Activated naive CD8-positive, alpha-beta T cell treated with anti-CD3 and anti-CD28 coated beads for 36 hours (primary cell): ENCODE measurements at regions not wholly inside any gene's neighbourhood (a gene's known extent, or its start where the extent isn't known, plus 50 kb on each side); places are given as distances from the start of the nearest gene placed in this dataset.

Source experiments
- DNase-seq: peaks from one replicate; pipeline ENCODE4 v3.0.0; 2021
- H3K27ac Mint-ChIP-seq: one replicate; pipeline ENCODE4 v1.8.0; 2022; ENCODE audit warnings: mild to moderate bottlenecking, moderate library complexity, mixed read lengths
- H3K27me3 Mint-ChIP-seq: one replicate; pipeline ENCODE4 v1.8.0; 2022; ENCODE audit warnings: mild to moderate bottlenecking, mixed read lengths
- H3K36me3 Mint-ChIP-seq: one replicate; pipeline ENCODE4 v1.8.0; 2021; ENCODE audit warnings: mild to moderate bottlenecking, mixed read lengths
- H3K4me1 Mint-ChIP-seq: one replicate; pipeline ENCODE4 v1.8.0; 2021; ENCODE audit warnings: mixed read lengths
- H3K4me3 Mint-ChIP-seq: one replicate; pipeline ENCODE4 v1.8.0; 2022; ENCODE audit warnings: mild to moderate bottlenecking, moderate library complexity, mixed read lengths
- H3K9me3 Mint-ChIP-seq: one replicate; pipeline ENCODE4 v1.8.0; 2022; ENCODE audit warnings: mixed read lengths

DNA sequence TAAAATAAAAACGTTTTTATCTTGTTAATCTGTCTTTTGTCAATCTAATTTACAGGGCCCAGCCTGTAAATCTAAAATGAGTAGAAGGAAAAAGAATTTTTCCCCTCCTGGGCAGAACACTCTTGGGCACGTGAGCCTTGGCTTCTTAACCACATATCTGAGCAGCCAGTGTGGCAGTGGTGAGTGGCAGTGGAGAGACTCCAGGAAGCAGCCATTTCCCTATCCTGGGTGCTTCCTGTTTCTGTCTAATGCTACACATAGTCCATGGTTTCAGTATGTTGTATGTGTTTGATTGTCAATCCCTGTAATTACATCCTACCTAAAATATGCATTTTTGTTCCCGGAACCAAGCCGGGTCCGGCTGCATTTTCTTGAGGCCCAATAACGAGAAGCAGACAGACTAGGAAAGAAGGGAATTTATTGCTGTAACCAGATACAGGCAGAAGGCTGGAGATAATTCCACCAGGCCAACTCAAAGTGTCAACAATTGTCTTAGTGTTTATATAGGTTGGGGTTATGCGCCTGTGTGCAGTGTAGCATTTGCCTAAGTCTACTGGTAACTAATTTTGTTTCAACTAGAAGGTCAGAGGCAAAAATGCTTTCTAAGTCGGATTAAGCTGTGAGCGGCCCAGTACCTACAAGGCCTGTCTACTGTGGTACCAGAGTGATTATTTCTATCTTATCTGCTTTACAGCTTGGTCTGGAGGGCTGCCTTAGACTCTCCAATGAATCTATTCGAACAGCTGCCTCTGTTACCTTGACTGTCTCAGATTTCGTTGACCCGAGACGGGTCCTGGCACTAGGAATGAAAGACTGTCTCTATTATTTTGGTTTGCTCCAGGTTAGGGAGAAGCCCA is 82.4 kb upstream of the RESF1 start:
- H3K36me3 Mint-ChIP-seq = peaks cover 45% of the 10 kb centered on the region
- peaks cover 28% of the 10 kb centered on the region for H3K4me1 Mint-ChIP-seq
- H3K27ac Mint-ChIP-seq = peak overlapping the region; percentile 81
- DNase-seq = no peak
- no peaks in the 10 kb centered on the region for H3K27me3 Mint-ChIP-seq
- H3K4me3 Mint-ChIP-seq = no peak overlapping the region
- peaks cover 23% of the 10 kb centered on the region for H3K9me3 Mint-ChIP-seq

DNA sequence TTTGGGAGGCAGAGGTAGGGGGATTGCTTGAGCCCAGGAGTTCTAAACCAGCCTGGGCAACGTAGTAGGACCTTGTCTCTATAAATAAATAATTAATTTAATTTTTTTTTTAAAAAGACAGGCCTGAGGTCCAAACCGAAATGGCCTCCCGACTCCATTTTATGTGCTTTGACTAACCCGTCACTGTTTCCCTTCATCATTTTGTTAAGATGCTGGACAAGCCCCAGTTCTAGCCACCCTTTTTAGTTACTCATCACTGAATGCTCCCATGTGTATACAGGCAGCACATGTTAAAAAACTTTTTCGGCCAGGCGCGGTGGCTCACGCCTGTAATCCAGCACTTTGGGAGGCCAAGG is 83.6 kb upstream of the RESF1 start:
- no peak overlapping the region for H3K4me3 Mint-ChIP-seq
- H3K4me1 Mint-ChIP-seq = peaks cover 28% of the 10 kb centered on the region
- DNase-seq = no peak
- peaks cover 50% of the 10 kb centered on the region for H3K36me3 Mint-ChIP-seq
- H3K27me3 Mint-ChIP-seq = no peaks in the 10 kb centered on the region
- peak overlapping the region; percentile 99 for H3K27ac Mint-ChIP-seq
- H3K9me3 Mint-ChIP-seq = peaks cover 29% of the 10 kb centered on the region

DNA sequence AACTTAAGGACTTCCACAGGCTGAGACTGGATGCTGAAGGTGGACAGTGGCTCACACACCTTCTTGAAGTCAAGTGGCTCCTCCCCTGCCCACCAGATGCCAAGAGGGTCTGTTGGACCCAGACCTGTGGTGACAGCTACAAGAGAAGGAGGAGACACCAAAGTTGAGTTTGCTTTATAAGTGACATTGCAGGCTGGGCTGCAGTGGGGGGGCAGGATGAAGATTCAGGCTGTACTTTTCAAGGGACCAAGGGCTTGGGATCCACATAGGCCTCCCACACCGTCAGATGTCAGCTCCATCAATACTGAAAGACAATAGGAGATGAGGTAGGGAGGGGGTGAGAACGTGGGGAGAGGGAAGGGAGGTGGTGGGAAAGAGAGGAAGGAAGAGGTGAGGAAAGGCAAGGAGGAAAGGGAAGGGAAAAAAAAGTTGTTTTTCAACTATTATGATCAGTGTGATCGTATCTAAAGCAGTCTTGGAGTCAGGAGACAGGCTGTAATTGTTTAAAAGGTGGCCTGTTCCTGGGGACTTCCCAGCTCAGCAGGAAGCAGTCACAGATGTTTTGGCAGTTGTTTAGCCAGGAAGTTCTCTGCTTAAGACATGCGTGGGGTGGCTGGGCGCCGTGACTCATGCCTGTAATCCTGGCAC is 84.1 kb upstream of the RESF1 start:
- peak overlapping the region; percentile 62 for H3K4me3 Mint-ChIP-seq
- no peaks in the 10 kb centered on the region for H3K27me3 Mint-ChIP-seq
- peak; percentile 69 for DNase-seq
- H3K36me3 Mint-ChIP-seq = peaks cover 49% of the 10 kb centered on the region
- peaks cover 28% of the 10 kb centered on the region for H3K9me3 Mint-ChIP-seq
- H3K27ac Mint-ChIP-seq = peak overlapping the region; percentile 99
- peaks cover 27% of the 10 kb centered on the region for H3K4me1 Mint-ChIP-seq

DNA sequence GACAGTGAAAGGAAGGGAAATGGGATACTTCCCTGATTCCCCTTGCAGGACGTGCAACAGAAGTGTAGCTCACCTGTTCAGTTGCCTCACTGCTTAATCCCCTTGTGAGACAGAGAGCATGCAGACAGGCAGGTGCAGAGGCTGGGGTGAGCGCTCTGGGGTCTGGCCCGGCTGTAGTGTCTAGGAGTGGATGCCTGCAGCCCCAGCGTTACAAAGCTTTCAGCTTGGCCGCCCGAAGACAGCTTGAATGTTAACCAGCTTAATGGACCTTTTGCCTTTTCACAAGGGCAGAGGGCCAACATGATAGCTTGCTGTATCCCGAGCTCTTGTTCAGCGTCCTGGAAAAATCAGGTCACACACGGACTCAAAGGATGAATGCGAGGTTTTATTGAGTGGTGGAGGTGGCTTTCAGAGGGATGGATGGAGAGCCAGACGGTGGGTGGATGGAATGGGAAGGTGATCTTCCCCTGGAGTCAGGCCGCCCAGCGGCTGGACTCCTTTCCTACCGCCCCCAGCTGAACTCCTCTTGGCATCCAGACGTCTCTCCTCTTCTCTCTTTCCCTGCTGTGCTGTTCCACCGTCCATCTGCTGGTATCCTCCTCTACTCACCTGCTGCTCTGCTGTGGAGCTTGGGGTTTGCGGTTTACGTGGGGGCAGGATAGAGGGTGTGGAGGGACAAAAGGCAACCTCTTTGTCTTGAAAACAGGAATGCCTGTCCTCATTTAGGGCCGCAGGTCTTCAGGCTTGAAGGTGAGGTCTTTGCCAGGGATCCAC is 86.2 kb upstream of the RESF1 start:
- Mint-ChIP-seq H3K27ac (peak overlapping the region; percentile 22), H3K4me1 (peaks cover 27% of the 10 kb centered on the region)

DNA sequence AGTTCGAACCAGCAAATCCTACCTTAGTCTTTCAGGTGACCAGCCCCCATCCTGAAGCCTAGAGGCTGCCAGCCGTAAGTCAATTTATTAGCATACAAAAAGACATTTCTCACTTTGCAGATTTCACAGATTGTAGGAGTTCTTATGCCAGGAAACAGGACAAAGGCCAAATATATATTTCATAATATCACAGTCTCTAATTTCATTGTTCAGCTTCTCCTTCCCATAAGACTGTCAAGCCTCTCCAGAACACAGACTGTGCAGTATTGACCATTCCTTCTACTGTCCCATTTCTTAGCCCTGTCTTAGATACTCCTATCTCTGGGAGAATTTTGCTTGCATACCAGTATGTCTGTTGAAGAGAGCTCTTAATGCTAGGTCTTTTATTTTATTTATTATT is 89.2 kb upstream of the RESF1 start:
- Mint-ChIP-seq H3K27me3 (no peaks in the 10 kb centered on the region), H3K4me3 (no peak overlapping the region), H3K9me3 (peaks cover 15% of the 10 kb centered on the region), H3K27ac (no peak overlapping the region), H3K36me3 (peaks cover 20% of the 10 kb centered on the region), H3K4me1 (peaks cover 19% of the 10 kb centered on the region)
- DNase-seq = no peak

More for the DNA sequence above, 86.2 kb upstream of the RESF1 start:
- Mint-ChIP-seq H3K36me3 (peaks cover 36% of the 10 kb centered on the region), H3K4me3 (no peak overlapping the region), H3K27me3 (no peaks in the 10 kb centered on the region), H3K9me3 (peaks cover 17% of the 10 kb centered on the region)
- no peak for DNase-seq

DNA sequence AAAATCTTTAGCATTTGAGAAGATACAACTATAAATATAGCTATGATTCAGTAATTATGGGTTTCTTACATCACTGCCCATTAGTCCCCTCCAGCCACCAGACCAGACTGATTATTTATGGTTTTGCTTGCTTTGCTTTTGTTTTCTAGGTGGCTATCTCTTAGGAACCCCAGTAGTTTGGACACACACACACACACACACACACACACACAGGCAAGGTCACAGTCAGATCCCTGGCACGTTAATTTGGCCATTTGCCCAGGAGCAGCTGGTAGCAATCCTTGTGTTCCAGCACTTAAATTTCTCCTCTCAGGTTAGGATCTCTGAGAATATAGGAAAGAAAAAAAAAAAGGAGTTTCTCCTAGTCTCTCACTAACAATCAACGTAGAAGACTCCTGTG is 90.2 kb upstream of the RESF1 start:
- H3K9me3 Mint-ChIP-seq = peaks cover 15% of the 10 kb centered on the region
- peaks cover 11% of the 10 kb centered on the region for H3K36me3 Mint-ChIP-seq
- DNase-seq = no peak
- H3K4me1 Mint-ChIP-seq = peaks cover 10% of the 10 kb centered on the region
- H3K27me3 Mint-ChIP-seq = no peaks in the 10 kb centered on the region
- no peak overlapping the region for H3K4me3 Mint-ChIP-seq
- H3K27ac Mint-ChIP-seq = no peak overlapping the region

DNA sequence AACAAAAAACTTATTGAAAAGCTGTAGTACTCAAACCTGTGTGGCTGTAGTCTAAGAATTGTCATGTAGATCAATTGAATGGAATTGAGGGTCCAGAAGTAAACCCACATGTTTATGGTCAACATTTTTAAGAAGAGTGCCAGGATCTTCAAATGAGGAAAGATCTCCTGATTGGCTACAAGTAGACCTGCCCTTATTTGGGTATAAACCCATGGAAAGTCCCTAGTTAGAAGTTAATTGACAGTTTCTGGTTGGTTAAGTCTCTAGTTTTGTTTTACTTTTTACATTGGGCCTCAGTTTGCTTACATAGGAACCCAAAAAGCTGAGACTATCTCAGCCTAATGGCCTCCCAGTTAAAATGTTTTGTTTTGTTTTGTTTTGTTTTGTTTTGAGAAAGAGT is 91.9 kb upstream of the RESF1 start:
- DNase-seq = no peak
- Mint-ChIP-seq H3K4me3 (no peak overlapping the region), H3K27ac (no peak overlapping the region), H3K36me3 (peaks cover 8% of the 10 kb centered on the region), H3K9me3 (peaks cover 6% of the 10 kb centered on the region), H3K4me1 (peaks cover 10% of the 10 kb centered on the region), H3K27me3 (no peaks in the 10 kb centered on the region)

DNA sequence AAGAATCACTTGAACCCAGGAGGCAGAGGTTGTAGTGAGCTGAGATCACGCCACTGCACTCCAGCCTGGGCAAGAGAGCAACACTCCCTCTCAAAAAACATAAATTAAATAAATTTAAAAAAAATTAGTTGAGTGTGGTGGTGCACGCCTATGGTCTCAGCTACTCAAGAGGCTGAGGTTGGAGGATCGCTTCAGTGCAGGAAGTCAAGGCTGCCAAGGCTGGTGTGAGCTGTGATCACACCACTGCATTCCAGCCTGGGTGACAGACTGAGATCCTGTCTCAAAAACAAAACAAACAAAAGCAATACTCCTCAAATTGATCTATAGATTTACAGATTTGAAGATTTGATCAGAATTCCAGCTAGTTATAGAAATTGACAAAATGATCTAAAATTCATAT is 92.7 kb upstream of the RESF1 start:
- Mint-ChIP-seq H3K4me1 (peaks cover 11% of the 10 kb centered on the region), H3K36me3 (peaks cover 7% of the 10 kb centered on the region), H3K9me3 (peaks cover 5% of the 10 kb centered on the region), H3K27me3 (no peaks in the 10 kb centered on the region), H3K27ac (no peak overlapping the region), H3K4me3 (no peak overlapping the region)
- DNase-seq = no peak

DNA sequence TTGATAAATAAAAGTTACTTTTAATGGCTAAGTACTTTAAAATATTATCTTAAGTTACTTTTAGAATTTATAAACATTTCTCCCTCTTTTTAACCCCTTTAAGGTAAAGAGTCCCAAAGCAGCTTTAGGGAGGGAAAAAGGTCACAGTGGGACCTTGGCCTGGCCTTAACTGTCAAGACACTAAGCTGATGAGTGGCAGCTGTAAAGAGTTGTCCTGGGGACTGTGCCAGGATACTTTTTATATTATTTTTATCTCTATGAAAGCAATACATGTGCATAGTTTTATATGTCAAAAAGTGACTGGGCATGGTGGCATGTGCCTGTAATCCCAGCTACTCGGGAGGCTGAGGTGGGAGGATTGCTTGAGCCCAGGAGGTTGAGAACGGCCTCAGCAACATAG is 94.2 kb upstream of the RESF1 start:
- DNase-seq = no peak
- H3K36me3 Mint-ChIP-seq = peaks cover 10% of the 10 kb centered on the region
- peaks cover 9% of the 10 kb centered on the region for H3K9me3 Mint-ChIP-seq
- H3K4me3 Mint-ChIP-seq = no peak overlapping the region
- no peaks in the 10 kb centered on the region for H3K27me3 Mint-ChIP-seq
- H3K4me1 Mint-ChIP-seq = peaks cover 20% of the 10 kb centered on the region
- no peak overlapping the region for H3K27ac Mint-ChIP-seq

DNA sequence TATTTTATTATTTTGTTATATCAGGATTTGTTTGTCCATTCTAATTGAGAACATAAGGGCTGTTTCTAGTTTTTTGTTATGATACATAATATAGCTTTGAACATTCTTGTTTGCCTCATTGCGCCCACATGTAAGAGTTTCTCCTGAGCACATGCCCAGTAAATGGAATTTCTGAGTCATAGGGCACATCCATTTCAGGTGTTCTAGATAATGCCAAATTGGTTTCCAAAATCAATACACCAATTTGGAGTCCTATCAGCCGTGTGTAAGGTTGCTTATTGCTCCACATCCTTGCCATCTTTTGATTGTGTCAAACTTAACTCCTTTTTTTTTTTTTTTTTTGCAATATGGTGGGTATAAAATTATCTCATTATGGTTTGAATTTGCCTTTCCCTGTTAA is 97.9 kb upstream of the RESF1 start:
- H3K27ac Mint-ChIP-seq = peak overlapping the region; percentile 35
- peaks cover 16% of the 10 kb centered on the region for H3K36me3 Mint-ChIP-seq
- peaks cover 17% of the 10 kb centered on the region for H3K4me1 Mint-ChIP-seq
- H3K9me3 Mint-ChIP-seq = peaks cover 16% of the 10 kb centered on the region
- DNase-seq = no peak
- no peak overlapping the region for H3K4me3 Mint-ChIP-seq
- no peaks in the 10 kb centered on the region for H3K27me3 Mint-ChIP-seq

DNA sequence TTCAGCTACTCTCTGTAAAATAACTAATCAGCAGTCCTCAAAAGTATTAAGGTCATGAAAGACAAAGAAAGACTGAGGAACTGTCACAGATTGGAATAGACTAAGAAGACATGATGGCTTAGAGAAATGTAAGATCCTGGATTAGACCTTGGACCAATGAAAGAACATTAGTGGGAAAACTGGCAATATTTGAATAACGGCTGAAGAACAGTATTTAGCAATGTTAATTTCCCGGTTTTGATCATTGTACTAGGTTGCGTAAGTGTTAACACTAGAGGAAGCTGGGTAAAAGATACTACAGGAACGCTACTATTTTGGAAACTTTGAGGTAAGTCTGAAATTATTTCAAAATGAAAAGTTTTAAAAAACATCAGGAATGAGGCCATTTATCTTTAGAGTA is 98.8 kb upstream of the RESF1 start:
- peaks cover 16% of the 10 kb centered on the region for H3K9me3 Mint-ChIP-seq
- H3K4me1 Mint-ChIP-seq = peaks cover 17% of the 10 kb centered on the region
- DNase-seq = no peak
- H3K4me3 Mint-ChIP-seq = no peak overlapping the region
- no peak overlapping the region for H3K27ac Mint-ChIP-seq
- peaks cover 16% of the 10 kb centered on the region for H3K36me3 Mint-ChIP-seq
- no peaks in the 10 kb centered on the region for H3K27me3 Mint-ChIP-seq

DNA sequence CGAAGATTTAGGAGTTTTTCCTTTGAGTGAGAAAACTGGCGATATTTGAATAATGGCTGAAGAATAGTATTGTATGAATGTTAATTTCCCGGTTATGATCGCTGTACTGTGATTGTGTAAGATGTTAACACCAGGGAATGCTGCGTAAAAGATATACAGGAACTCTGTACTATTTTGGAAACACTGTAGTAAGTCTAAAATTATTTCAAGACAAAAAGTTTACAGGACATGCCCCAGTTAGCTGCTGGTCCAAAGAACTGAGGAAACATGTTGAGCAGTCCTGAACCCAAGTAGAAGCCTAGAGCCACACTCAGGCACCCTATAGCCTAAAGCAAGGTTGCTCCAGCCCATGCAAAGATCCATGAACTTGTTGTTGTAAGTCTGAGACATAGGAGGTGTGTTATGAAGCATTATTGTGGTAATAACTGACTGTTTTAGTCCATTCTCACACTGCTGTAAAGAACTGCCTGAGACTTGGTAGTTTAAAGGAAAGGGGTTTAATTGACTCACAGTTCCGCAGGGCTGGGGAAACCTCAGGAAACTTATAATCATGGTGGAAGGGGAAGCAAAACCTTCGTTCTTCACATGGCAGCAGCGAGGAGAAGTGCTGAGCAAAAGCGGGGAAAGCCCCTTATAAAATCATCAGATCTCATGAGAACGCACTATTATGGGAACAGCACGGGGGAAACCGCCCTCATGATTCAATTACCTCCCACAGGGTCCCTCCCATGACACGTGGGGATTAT is 99.8 kb upstream of the RESF1 start:
- H3K27me3 Mint-ChIP-seq = no peaks in the 10 kb centered on the region
- H3K4me1 Mint-ChIP-seq = peaks cover 17% of the 10 kb centered on the region
- DNase-seq = no peak
- peaks cover 22% of the 10 kb centered on the region for H3K9me3 Mint-ChIP-seq
- H3K36me3 Mint-ChIP-seq = peaks cover 16% of the 10 kb centered on the region
- no peak overlapping the region for H3K4me3 Mint-ChIP-seq
- H3K27ac Mint-ChIP-seq = peak overlapping the region; percentile 51

DNA sequence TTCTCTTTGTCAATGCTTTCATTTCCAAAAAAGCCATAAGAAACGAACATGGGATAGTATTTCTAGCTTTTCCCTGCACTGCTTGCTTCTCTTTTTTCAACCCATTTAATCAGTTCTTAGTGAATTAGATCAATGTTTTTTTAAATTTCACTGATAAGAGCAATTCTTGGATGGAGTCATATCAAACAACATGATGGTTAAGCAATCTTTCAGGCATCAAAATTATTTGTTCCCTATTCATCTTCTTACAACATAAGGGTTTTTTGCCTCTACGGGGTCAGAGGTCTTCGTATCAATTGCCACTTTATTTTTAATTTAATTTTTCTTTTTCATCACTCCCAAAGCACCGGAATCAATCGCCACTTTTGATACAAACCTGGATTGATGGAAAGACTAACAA is 103.8 kb upstream of the RESF1 start:
- Mint-ChIP-seq H3K4me1 (peaks cover 10% of the 10 kb centered on the region), H3K27me3 (no peaks in the 10 kb centered on the region), H3K27ac (no peak overlapping the region)

DNA sequence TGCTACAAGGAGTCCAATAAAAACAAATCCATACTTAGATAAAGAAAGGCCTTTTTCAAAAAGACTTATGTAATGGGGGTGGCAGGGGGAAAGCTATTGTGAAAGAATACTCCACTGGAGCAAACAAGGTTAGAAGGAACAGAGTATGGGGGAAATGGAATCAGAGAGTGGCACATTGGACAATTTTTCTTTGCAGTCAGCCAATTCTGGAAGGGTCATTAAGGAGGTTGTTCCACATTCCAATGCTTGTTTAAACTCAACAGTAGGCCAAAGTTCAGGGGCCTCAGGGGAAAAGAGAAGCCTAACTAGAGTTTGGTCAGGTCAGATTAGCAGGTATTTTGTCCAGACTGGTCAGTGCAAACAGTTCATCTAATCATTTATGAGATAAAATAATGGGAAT is 105.2 kb upstream of the RESF1 start:
- H3K27ac Mint-ChIP-seq = no peak overlapping the region
- DNase-seq = no peak
- no peak overlapping the region for H3K4me3 Mint-ChIP-seq
- peaks cover 21% of the 10 kb centered on the region for H3K9me3 Mint-ChIP-seq
- peaks cover 2% of the 10 kb centered on the region for H3K36me3 Mint-ChIP-seq
- no peaks in the 10 kb centered on the region for H3K27me3 Mint-ChIP-seq
- peaks cover 2% of the 10 kb centered on the region for H3K4me1 Mint-ChIP-seq

More for the DNA sequence above, 103.8 kb upstream of the RESF1 start:
- peaks cover 11% of the 10 kb centered on the region for H3K36me3 Mint-ChIP-seq
- no peak for DNase-seq
- H3K4me3 Mint-ChIP-seq = no peak overlapping the region
- peaks cover 28% of the 10 kb centered on the region for H3K9me3 Mint-ChIP-seq

DNA sequence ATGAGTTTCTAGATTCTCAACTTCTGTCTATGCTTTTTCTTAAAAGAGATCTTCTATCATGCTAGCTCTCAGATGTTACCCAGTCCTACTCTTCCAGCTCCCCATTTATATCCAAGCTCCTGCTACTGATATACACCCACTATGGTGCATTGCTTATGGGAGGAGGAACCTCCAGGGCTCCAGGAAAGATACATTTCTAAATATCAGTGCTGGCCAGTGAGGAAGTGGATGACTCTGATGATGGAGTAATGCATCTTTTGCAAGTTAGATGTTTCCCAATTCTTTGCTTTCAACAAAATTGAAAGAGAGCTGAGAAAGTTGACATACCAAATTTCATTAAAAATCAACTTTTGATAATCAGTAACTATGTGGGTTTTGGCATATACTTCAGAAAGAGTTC is 105.7 kb upstream of the RESF1 start:
- Mint-ChIP-seq H3K27ac (no peak overlapping the region), H3K9me3 (peaks cover 21% of the 10 kb centered on the region), H3K36me3 (peaks cover 2% of the 10 kb centered on the region), H3K4me3 (no peak overlapping the region), H3K4me1 (peaks cover 2% of the 10 kb centered on the region), H3K27me3 (no peaks in the 10 kb centered on the region)
- no peak for DNase-seq
